T-cell (primary cell): ENCODE measurements at regions not wholly inside any gene's neighbourhood (a gene's known extent, or its start where the extent isn't known, plus 50 kb on each side); places are given as distances from the start of the nearest gene placed in this dataset.

ENCODE experiments used
- ATAC-seq, 4 experiments: fragments of 200-7000 bp in 3 of 4; fragments of 150-1000 bp in 1 of 4; cut with Tn5 transposase; replicated peaks in 1 of 4; 1 replicate in 3 of 4; 2 replicates in 1 of 4; pipeline ENCODE4 v1.10.0; 2021; ENCODE audit warnings: moderate library complexity in 3 of 4, mild to moderate bottlenecking in 2 of 4, moderate number of reproducible peaks in 1 of 4
- CTCF ChIA-PET, 2 donors: fragments of 300-600 bp; sonication (Branson Sonifier 250); formaldehyde crosslinking; loops; one replicate each; lab custom pipeline; 2022; ENCODE audit warnings: antibody characterized with exemption in 2 of 2; lab: Charles Lee
- POLR2A ChIA-PET, 2 donors: fragments of 300-600 bp; sonication (Branson Sonifier 250); formaldehyde crosslinking; loops; one replicate each; lab custom pipeline; 2022; ENCODE audit warnings: antibody characterized with exemption in 2 of 2; lab: Charles Lee
- DNase-seq, 35 experiments: peaks; one replicate each; pipeline versions ENCODE4 v3.0.0 to v3.0.0-alpha.2; 2013 to 2023
- H3K27ac ChIP-seq: one replicate; pipeline ENCODE4 v1.5.1; 2013; ENCODE audit warnings: low read length
- H3K27me3 ChIP-seq, 2 experiments: replicated peaks in 1 of 2; 1 replicate in 1 of 2; 2 replicates in 1 of 2; pipeline versions ENCODE4 v1.6.1 to v1.7.0; 2013; ENCODE audit warnings: low read length in 1 of 2, mixed read lengths in 1 of 2; ENCODE audit not compliant: control insufficient read depth in 2 of 2, insufficient read depth in 2 of 2; ENCODE audit errors: extremely low read depth in 1 of 2
- H3K36me3 ChIP-seq, 2 donors: 1 replicate in 1 of 2; 2 replicates in 1 of 2; pipeline versions ENCODE4 v1.6.1 to v1.7.0; 2013; ENCODE audit warnings: low read length in 1 of 2; ENCODE audit not compliant: control insufficient read depth in 2 of 2, insufficient read depth in 1 of 2; ENCODE audit errors: extremely low read depth in 1 of 2
- H3K4me1 ChIP-seq, 2 experiments: 1 replicate in 1 of 2; 2 replicates in 1 of 2; pipeline versions ENCODE4 v1.6.1 to v1.7.0; 2013; ENCODE audit warnings: low read length in 2 of 2, mixed read lengths in 1 of 2; ENCODE audit not compliant: insufficient read depth in 2 of 2, control insufficient read depth in 1 of 2; ENCODE audit errors: extremely low read depth in 1 of 2
- H3K4me3 ChIP-seq, 2 donors: 1 replicate in 1 of 2; 2 replicates in 1 of 2; pipeline versions ENCODE4 v1.5.1 to v1.7.0; 2013; ENCODE audit warnings: mild to moderate bottlenecking in 2 of 2, low read length in 1 of 2, moderate library complexity in 1 of 2; ENCODE audit not compliant: control insufficient read depth in 1 of 2; ENCODE audit errors: extremely low read depth in 1 of 2
- H3K9me3 ChIP-seq: 2 replicates; pipeline ENCODE4 v1.7.0; 2013
- H3K27ac Mint-ChIP-seq, 2 donors: one replicate each; pipeline ENCODE4 v1.8.0; 2020 to 2021; ENCODE audit warnings: mild to moderate bottlenecking in 2 of 2, mixed read lengths in 2 of 2
- H3K27me3 Mint-ChIP-seq, 2 donors: one replicate each; pipeline ENCODE4 v1.8.0; 2021 to 2022; ENCODE audit warnings: mixed read lengths in 2 of 2
- H3K36me3 Mint-ChIP-seq: one replicate; pipeline ENCODE4 v1.8.0; 2021; ENCODE audit warnings: mixed read lengths
- H3K4me1 Mint-ChIP-seq, 3 donors: one replicate each; pipeline ENCODE4 v1.8.0; 2020 to 2022; ENCODE audit warnings: mixed read lengths in 3 of 3, mild to moderate bottlenecking in 1 of 3
- H3K4me3 Mint-ChIP-seq, 3 donors: one replicate each; pipeline ENCODE4 v1.8.0; 2020 to 2022; ENCODE audit warnings: mild to moderate bottlenecking in 3 of 3, mixed read lengths in 3 of 3, moderate library complexity in 3 of 3
- H3K9me3 Mint-ChIP-seq, 3 donors: one replicate each; pipeline ENCODE4 v1.8.0; 2020 to 2022; ENCODE audit warnings: mixed read lengths in 3 of 3
- WGBS: methylation state at CpG from one replicate; pipeline ENCODE4 v1.1.5; 2013; ENCODE audit warnings: missing lambda C conversion rate; ENCODE audit not compliant: insufficient coverage; 5-methylcytosine and 5-hydroxymethylcytosine counted together

GRCh38 chr4:163592212-163592611 lies 97.7 kb downstream of the TMA16 start:
- Histone ChIP-seq H3K4me3 (no peak overlapping the region), H3K36me3 (no peaks in the 10 kb centered on the region), H3K9me3 (no peaks in the 10 kb centered on the region), H3K4me1 (no peaks in the 10 kb centered on the region), H3K27ac (no peak overlapping the region), H3K27me3 (no peaks in the 10 kb centered on the region)
- ChIA-PET CTCF (interaction anchor here in 1 of 2 donors (1.1 kb wide), 1 partner anchor 36 kb away, joined by 6 read pairs; no protein-coding TSS in a partner anchor), POLR2A (no interaction called here)
- Mint-ChIP-seq H3K27me3 (peaks cover 3 to 14% of the 10 kb centered on the region in 2 donors), H3K36me3 (peaks cover 3% of the 10 kb centered on the region), H3K4me3 (no peak overlapping the region), H3K27ac (no peak overlapping the region), H3K4me1 (peaks cover 0 to 28% (median 16%) of the 10 kb centered on the region in 3 donors), H3K9me3 (peaks cover 0 to 3% (median 0%) of the 10 kb centered on the region in 3 donors)
- WGBS = no CpG with 5 or more reads among the region's 2 CpGs
- ATAC-seq (no peak), DNase-seq (no peak)

GRCh38 chr4:163595580-163595979 lies 101.1 kb downstream of the TMA16 start:
- H3K36me3 Mint-ChIP-seq = no peaks in the 10 kb centered on the region
- no peak overlapping the region for H3K27ac Mint-ChIP-seq
- H3K27me3 Mint-ChIP-seq = peaks cover 3 to 14% of the 10 kb centered on the region in 2 donors
- H3K4me1 Mint-ChIP-seq = peaks cover 0 to 20% (median 17%) of the 10 kb centered on the region in 3 donors
- no peak overlapping the region for H3K4me3 ChIP-seq
- ChIA-PET CTCF (interaction anchor here in 1 of 2 donors (0.8 kb wide), 1 partner anchor 40 kb away, joined by 3 read pairs; no protein-coding TSS in a partner anchor), POLR2A (no interaction called here)
- H3K9me3 ChIP-seq = no peaks in the 10 kb centered on the region
- no peaks in the 10 kb centered on the region for H3K27me3 ChIP-seq
- DNase-seq (no peak), ATAC-seq (no peak)
- H3K27ac ChIP-seq = no peak overlapping the region
- H3K9me3 Mint-ChIP-seq = no peaks in the 10 kb centered on the region
- H3K4me1 ChIP-seq = no peaks in the 10 kb centered on the region
- H3K4me3 Mint-ChIP-seq = no peak overlapping the region
- no peaks in the 10 kb centered on the region for H3K36me3 ChIP-seq

DNA sequence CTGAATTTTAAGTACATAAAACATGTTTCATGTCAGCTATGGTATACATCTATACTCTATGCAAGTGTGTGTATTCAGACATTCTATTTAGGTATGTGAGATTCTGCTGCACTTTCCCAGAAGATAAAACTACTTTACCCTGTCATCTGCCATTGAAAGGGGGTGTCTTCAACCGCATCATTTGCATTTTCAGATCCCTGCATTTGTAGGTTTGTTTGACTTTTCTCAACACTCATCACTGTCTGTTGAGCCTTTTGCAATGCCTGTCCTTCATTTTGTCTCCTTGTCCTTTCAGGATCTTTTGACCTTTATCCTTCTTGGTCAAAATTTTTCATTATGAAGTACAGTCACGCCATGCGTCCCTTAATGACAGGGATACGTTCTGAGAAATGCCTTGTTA lies 103.5 kb downstream of the TMA16 start:
- DNase-seq (no peak), ATAC-seq (no peak)
- ChIA-PET POLR2A (no interaction called here), CTCF (no interaction called here)
- Histone ChIP-seq H3K4me3 (no peak overlapping the region), H3K36me3 (no peaks in the 10 kb centered on the region), H3K27me3 (no peaks in the 10 kb centered on the region), H3K9me3 (no peaks in the 10 kb centered on the region), H3K27ac (no peak overlapping the region), H3K4me1 (no peaks in the 10 kb centered on the region)
- Mint-ChIP-seq H3K27ac (no peak overlapping the region), H3K4me3 (no peak overlapping the region), H3K9me3 (no peaks in the 10 kb centered on the region), H3K27me3 (peaks cover 3 to 4% of the 10 kb centered on the region in 2 donors), H3K4me1 (peaks cover 0 to 7% (median 5%) of the 10 kb centered on the region in 3 donors), H3K36me3 (no peaks in the 10 kb centered on the region)
- WGBS = no CpG with 5 or more reads among the region's 4 CpGs

DNA sequence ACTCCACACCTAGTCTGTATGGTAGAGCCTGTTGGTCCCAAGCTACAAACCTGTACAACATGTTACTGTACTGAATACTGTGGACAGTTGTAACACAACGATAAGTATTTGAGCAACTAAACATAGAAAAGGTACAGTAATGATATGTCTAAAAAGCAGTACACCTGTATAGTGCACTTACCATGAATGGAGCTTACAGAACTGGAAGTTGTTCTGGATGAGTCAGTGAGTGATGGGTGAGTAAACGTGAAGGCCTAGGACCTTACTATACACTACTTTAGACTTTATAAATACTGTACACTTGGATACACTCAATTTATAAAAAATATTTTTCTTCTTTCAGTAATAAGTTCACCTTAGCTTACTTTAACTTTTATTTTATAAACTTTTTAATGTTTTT lies 104.0 kb downstream of the TMA16 start:
- no peak overlapping the region for H3K27ac Mint-ChIP-seq
- ATAC-seq (no peak), DNase-seq (no peak)
- Histone ChIP-seq H3K4me3 (no peak overlapping the region), H3K9me3 (no peaks in the 10 kb centered on the region), H3K36me3 (no peaks in the 10 kb centered on the region), H3K27ac (no peak overlapping the region), H3K4me1 (no peaks in the 10 kb centered on the region), H3K27me3 (no peaks in the 10 kb centered on the region)
- WGBS = no CpG with 5 or more reads among the region's 2 CpGs
- no peaks in the 10 kb centered on the region for H3K36me3 Mint-ChIP-seq
- no peaks in the 10 kb centered on the region for H3K9me3 Mint-ChIP-seq
- POLR2A ChIA-PET = no interaction called here
- CTCF ChIA-PET = interaction anchor here in 1 of 2 donors (0.6 kb wide), 1 partner anchor 1040 kb away, joined by 3 read pairs; no protein-coding TSS in a partner anchor
- H3K4me1 Mint-ChIP-seq = peaks cover 0 to 7% (median 7%) of the 10 kb centered on the region in 3 donors
- H3K4me3 Mint-ChIP-seq = no peak overlapping the region
- H3K27me3 Mint-ChIP-seq = peaks cover 0 to 3% of the 10 kb centered on the region in 2 donors

DNA sequence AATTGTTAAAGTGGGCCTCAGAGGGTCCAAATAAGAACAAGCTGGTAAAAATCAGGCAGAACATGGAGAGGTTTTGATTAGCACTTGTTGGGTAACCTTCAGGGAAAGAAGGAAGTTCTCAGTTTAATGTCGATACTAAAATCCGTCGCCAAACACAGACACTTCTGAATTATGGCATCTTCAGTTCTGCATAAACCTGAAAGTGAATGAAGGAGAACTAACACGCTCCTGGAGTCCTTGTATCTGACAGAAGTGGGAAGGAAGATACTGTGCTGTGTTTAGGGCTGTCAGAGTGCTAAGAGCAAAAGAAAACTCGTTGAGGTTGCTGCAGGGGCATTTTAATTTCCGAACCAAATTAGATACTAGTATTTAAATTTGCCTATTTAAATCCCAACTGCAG lies 106.2 kb downstream of the TMA16 start:
- Mint-ChIP-seq H3K4me3 (no peak overlapping the region), H3K4me1 (peaks cover 0 to 10% (median 7%) of the 10 kb centered on the region in 3 donors), H3K36me3 (no peaks in the 10 kb centered on the region), H3K27ac (no peak overlapping the region), H3K27me3 (no peaks in the 10 kb centered on the region), H3K9me3 (no peaks in the 10 kb centered on the region)
- Histone ChIP-seq H3K9me3 (no peaks in the 10 kb centered on the region), H3K36me3 (no peaks in the 10 kb centered on the region), H3K27me3 (no peaks in the 10 kb centered on the region), H3K27ac (no peak overlapping the region), H3K4me3 (no peak overlapping the region), H3K4me1 (no peaks in the 10 kb centered on the region)
- 45% methylated on average over 4 of the region's 6 CpGs for WGBS
- ChIA-PET POLR2A (no interaction called here), CTCF (no interaction called here)
- no peak for DNase-seq
- no peak for ATAC-seq

GRCh38 chr4:163603257-163603656 lies 108.8 kb downstream of the TMA16 start:
- Mint-ChIP-seq H3K4me3 (no peak overlapping the region), H3K9me3 (no peaks in the 10 kb centered on the region), H3K36me3 (no peaks in the 10 kb centered on the region), H3K27ac (no peak overlapping the region), H3K27me3 (no peaks in the 10 kb centered on the region), H3K4me1 (peaks cover 5 to 21% (median 16%) of the 10 kb centered on the region in 3 donors)
- DNase-seq (no peak), ATAC-seq (no peak)
- POLR2A ChIA-PET = no interaction called here
- H3K4me3 ChIP-seq = no peak overlapping the region
- no peaks in the 10 kb centered on the region for H3K4me1 ChIP-seq
- H3K27ac ChIP-seq = no peak overlapping the region
- WGBS = 50% methylated on average over 1 of the region's 5 CpGs
- no peaks in the 10 kb centered on the region for H3K9me3 ChIP-seq
- H3K27me3 ChIP-seq = no peaks in the 10 kb centered on the region
- CTCF ChIA-PET = no interaction called here
- no peaks in the 10 kb centered on the region for H3K36me3 ChIP-seq
